ENCODE measurements at regions not wholly inside any gene's neighbourhood (a gene's known extent, or its start where the extent isn't known, plus 50 kb on each side); places are given as distances from the start of the nearest gene placed in this dataset.

- no peaks in the 10 kb centered on the region for H3K27me3 ChIP-seq
- no peak overlapping the region for H3K27ac ChIP-seq
- H3K9me3 ChIP-seq, result no peaks in the 10 kb centered on the region
- peak in 1 of 3 donors; percentile 54 for DNase-seq
- H3K4me1 ChIP-seq, result peaks cover 0 to 5% (median 0%) of the 10 kb centered on the region in 4 donors
- no peak for TF ChIP-seq POLR2A (IDR thresholded peaks at IDR 0.05)
- TF ChIP-seq, protein P1, sequence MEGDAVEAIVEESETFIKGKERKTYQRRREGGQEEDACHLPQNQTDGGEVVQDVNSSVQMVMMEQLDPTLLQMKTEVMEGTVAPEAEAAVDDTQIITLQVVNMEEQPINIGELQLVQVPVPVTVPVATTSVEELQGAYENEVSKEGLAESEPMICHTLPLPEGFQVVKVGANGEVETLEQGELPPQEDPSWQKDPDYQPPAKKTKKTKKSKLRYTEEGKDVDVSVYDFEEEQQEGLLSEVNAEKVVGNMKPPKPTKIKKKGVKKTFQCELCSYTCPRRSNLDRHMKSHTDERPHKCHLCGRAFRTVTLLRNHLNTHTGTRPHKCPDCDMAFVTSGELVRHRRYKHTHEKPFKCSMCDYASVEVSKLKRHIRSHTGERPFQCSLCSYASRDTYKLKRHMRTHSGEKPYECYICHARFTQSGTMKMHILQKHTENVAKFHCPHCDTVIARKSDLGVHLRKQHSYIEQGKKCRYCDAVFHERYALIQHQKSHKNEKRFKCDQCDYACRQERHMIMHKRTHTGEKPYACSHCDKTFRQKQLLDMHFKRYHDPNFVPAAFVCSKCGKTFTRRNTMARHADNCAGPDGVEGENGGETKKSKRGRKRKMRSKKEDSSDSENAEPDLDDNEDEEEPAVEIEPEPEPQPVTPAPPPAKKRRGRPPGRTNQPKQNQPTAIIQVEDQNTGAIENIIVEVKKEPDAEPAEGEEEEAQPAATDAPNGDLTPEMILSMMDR (IDR thresholded peaks at IDR 0.05), result no peak
- H3K4me3 ChIP-seq, result no peak overlapping the region
- H3K36me3 ChIP-seq, result no peaks in the 10 kb centered on the region
These were observed 88.5 kb downstream of the NPIPB11 start for GRCh38 chr16:29318037-29318436.

- Histone ChIP-seq H3K27ac (no peak overlapping the region), H3K27me3 (no peaks in the 10 kb centered on the region), H3K36me3 (no peaks in the 10 kb centered on the region), H3K4me3 (no peak overlapping the region), H3K9me3 (no peaks in the 10 kb centered on the region), H3K4me1 (peaks cover 0 to 5% (median 0%) of the 10 kb centered on the region in 4 donors)
- DNase-seq, result no peak
- TF ChIP-seq POLR2A (IDR thresholded peaks at IDR 0.05), result no peak
- TF ChIP-seq, protein P1 (IDR thresholded peaks at IDR 0.05), result no peak
These were observed 89.2 kb downstream of the NPIPB11 start for GRCh38 chr16:29317269-29317668.

DNA sequence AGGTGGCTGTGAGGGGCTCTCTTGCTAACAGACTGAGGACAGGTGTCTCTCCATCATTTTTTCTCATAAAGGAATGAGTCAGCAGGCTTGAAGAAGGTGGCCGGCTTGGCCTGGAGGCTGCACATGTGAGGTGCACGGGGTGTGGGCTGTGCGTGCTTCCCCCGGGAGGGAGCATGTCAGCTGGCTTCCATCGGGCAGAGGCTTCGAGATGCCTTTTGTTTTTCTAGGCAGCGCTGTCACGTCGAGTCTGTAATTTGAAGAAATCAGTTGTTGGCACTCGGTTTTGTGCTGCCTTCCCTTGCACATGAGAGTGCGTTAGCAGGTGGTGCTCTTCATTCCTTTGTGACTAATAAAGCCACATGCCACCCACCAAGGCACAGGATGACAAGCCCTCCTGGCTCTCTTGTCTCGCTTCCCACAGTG lies 89.7 kb downstream of the NPIPB11 start:
- DNase-seq, result no peak
- H3K4me1 ChIP-seq, result peaks cover 0 to 5% (median 0%) of the 10 kb centered on the region in 4 donors
- H3K4me3 ChIP-seq, result no peak overlapping the region

DNA sequence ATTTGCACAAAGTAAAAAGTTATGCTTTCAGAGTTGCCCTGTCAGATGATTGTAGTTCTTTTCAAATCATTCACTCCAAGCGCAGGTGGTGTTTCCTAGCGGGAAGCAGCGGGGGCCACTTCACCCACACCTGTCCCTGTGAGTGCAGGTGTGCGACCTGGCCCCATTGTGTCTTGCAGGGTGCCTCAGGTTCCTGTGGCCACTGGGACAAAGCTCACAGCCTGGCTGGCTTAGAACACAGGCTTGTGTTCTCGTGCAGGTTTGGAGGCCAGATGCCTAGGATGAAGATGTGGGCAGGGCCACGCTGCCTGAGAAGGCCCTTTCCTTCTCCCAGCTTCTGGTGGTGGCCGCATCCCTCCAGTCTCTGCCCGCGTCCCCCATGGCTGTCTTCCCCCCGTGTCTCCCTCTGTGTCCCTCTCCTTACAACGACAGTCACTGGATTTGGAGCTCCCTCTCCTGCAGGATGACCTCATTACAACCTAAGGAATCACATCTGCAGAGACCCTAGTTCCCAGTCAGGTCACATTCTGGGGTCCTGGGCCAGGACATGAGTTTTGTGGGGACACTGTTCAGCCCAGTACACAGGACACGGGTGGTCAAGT lies 90.5 kb downstream of the NPIPB11 start:
- Histone ChIP-seq H3K4me3 (no peak overlapping the region), H3K27ac (no peak overlapping the region), H3K9me3 (no peaks in the 10 kb centered on the region), H3K36me3 (no peaks in the 10 kb centered on the region), H3K27me3 (no peaks in the 10 kb centered on the region), H3K4me1 (peaks cover 0 to 5% (median 0%) of the 10 kb centered on the region in 4 donors)
- no peak for DNase-seq
- TF ChIP-seq POLR2A (IDR thresholded peaks at IDR 0.05), result no peak
- TF ChIP-seq, protein P1 (IDR thresholded peaks at IDR 0.05), result peak in 3 of 6 experiments; percentile 36 to 50 (median 39)

More for the DNA sequence above, 89.7 kb downstream of the NPIPB11 start:
- Histone ChIP-seq H3K36me3 (no peaks in the 10 kb centered on the region), H3K27me3 (no peaks in the 10 kb centered on the region), H3K27ac (no peak overlapping the region), H3K9me3 (no peaks in the 10 kb centered on the region)
- TF ChIP-seq POLR2A (IDR thresholded peaks at IDR 0.05), result no peak
- TF ChIP-seq, protein P1 (IDR thresholded peaks at IDR 0.05), result no peak

- H3K36me3 ChIP-seq, result no peaks in the 10 kb centered on the region
- no peak overlapping the region for H3K4me3 ChIP-seq
- DNase-seq, result no peak
- TF ChIP-seq, protein P1 (IDR thresholded peaks at IDR 0.05), result no peak
- no peak for TF ChIP-seq POLR2A (IDR thresholded peaks at IDR 0.05)
- no peak overlapping the region for H3K27ac ChIP-seq
- no peaks in the 10 kb centered on the region for H3K9me3 ChIP-seq
- H3K27me3 ChIP-seq, result no peaks in the 10 kb centered on the region
- peaks cover 0 to 5% (median 0%) of the 10 kb centered on the region in 4 donors for H3K4me1 ChIP-seq
These were observed 91.5 kb downstream of the NPIPB11 start for GRCh38 chr16:29315046-29315445.
